Esophagus squamous epithelium (tissue), 4 donors: ENCODE measurements at regions not wholly inside any gene's neighbourhood (a gene's known extent, or its start where the extent isn't known, plus 50 kb on each side); places are given as distances from the start of the nearest gene placed in this dataset.

ENCODE experiments used
- CTCF ChIP-seq, 6 experiments: fragments of 450-650 bp in 4 of 6; fragments of 200-600 bp in 2 of 6; sonication (generic) in 2 of 6; IDR thresholded peaks; one replicate each; pipeline ENCODE4 v1.5.1; 2016 to 2019; ENCODE audit warnings: antibody characterized with exemption in 6 of 6, mild to moderate bottlenecking in 4 of 6, moderate library complexity in 4 of 6
- POLR2A ChIP-seq, 4 donors: fragments of 450-650 bp; IDR thresholded peaks; one replicate each; pipeline ENCODE4 v1.6.1; 2017; ENCODE audit warnings: antibody characterized with exemption in 4 of 4, mild to moderate bottlenecking in 4 of 4, moderate library complexity in 3 of 4

GRCh38 chr6:14646371-14646770 lies 528.8 kb downstream of the CD83 start:
- TF ChIP-seq CTCF (IDR thresholded peaks at IDR 0.05) (no peak), POLR2A (IDR thresholded peaks at IDR 0.05) (no peak)
